Mesothelial cell of epicardium (in vitro differentiated cells): ENCODE measurements at regions not wholly inside any gene's neighbourhood (a gene's known extent, or its start where the extent isn't known, plus 50 kb on each side); places are given as distances from the start of the nearest gene placed in this dataset.

Source experiments
- DNase-seq, 2 experiments: peaks; one replicate each; pipeline ENCODE4 v3.0.0; 2021; ENCODE audit warnings: low spot score in 2 of 2; ENCODE audit not compliant: unreplicated experiment in 2 of 2
- H3K27ac Mint-ChIP-seq: 2 replicates; pipeline ENCODE4 v1.8.0; 2021; ENCODE audit warnings: mixed read lengths
- H3K27me3 Mint-ChIP-seq: 2 replicates; pipeline ENCODE4 v1.8.0; 2021; ENCODE audit warnings: low read depth, mixed read lengths
- H3K36me3 Mint-ChIP-seq: 2 replicates; pipeline ENCODE4 v1.8.0; 2021; ENCODE audit warnings: mixed read lengths
- H3K4me1 Mint-ChIP-seq: 2 replicates; pipeline ENCODE4 v1.8.0; 2021; ENCODE audit warnings: mixed read lengths
- H3K4me3 Mint-ChIP-seq: 2 replicates; pipeline ENCODE4 v1.8.0; 2021; ENCODE audit warnings: mild to moderate bottlenecking, moderate library complexity, mixed read lengths
- H3K9me3 Mint-ChIP-seq: 2 replicates; pipeline ENCODE4 v1.8.0; 2021; ENCODE audit warnings: mixed read lengths
- CTCF ChIP-seq: fragments of 200-600 bp; sonication (generic); IDR thresholded peaks from one replicate; pipeline ENCODE4 v1.5.0; 2021; ENCODE audit warnings: antibody characterized with exemption; ENCODE audit not compliant: unreplicated experiment

GRCh38 chr18:66833646-66834045, 229.8 kb upstream of the CDH19 start:
- Mint-ChIP-seq H3K4me3 (no peak overlapping the region), H3K36me3 (no peaks in the 10 kb centered on the region), H3K27me3 (no peaks in the 10 kb centered on the region), H3K27ac (no peak overlapping the region), H3K9me3 (peaks cover 10% of the 10 kb centered on the region), H3K4me1 (no peaks in the 10 kb centered on the region)
- DNase-seq: no peak
- TF ChIP-seq CTCF: no peak

- DNase-seq: no peak
- Mint-ChIP-seq H3K27me3 (no peaks in the 10 kb centered on the region), H3K36me3 (no peaks in the 10 kb centered on the region), H3K4me1 (no peaks in the 10 kb centered on the region), H3K4me3 (no peak overlapping the region), H3K27ac (no peak overlapping the region), H3K9me3 (peaks cover 19% of the 10 kb centered on the region)
- no peak for TF ChIP-seq CTCF
Measured at GRCh38 chr18:66826211-66826610, 222.3 kb upstream of the CDH19 start.

GRCh38 chr18:66825347-66825746, 221.5 kb upstream of the CDH19 start:
- Mint-ChIP-seq H3K4me1 (no peaks in the 10 kb centered on the region), H3K9me3 (peaks cover 19% of the 10 kb centered on the region), H3K4me3 (no peak overlapping the region), H3K27ac (no peak overlapping the region), H3K36me3 (no peaks in the 10 kb centered on the region), H3K27me3 (no peaks in the 10 kb centered on the region)
- no peak for TF ChIP-seq CTCF
- no peak for DNase-seq

- no peaks in the 10 kb centered on the region for H3K27me3 Mint-ChIP-seq
- no peak overlapping the region for H3K27ac Mint-ChIP-seq
- DNase-seq: no peak
- no peaks in the 10 kb centered on the region for H3K4me1 Mint-ChIP-seq
- H3K36me3 Mint-ChIP-seq: no peaks in the 10 kb centered on the region
- H3K9me3 Mint-ChIP-seq: no peaks in the 10 kb centered on the region
- H3K4me3 Mint-ChIP-seq: no peak overlapping the region
- TF ChIP-seq CTCF: peak; percentile 43
Measured at GRCh38 chr18:66819235-66819634, 215.3 kb upstream of the CDH19 start.

- no peak overlapping the region for H3K27ac Mint-ChIP-seq
- DNase-seq: no peak
- H3K4me3 Mint-ChIP-seq: no peak overlapping the region
- TF ChIP-seq CTCF: no peak
- no peaks in the 10 kb centered on the region for H3K27me3 Mint-ChIP-seq
- no peaks in the 10 kb centered on the region for H3K4me1 Mint-ChIP-seq
- H3K9me3 Mint-ChIP-seq: no peaks in the 10 kb centered on the region
- no peaks in the 10 kb centered on the region for H3K36me3 Mint-ChIP-seq
Measured at GRCh38 chr18:66813138-66813537, 209.2 kb upstream of the CDH19 start.

- DNase-seq: no peak
- no peaks in the 10 kb centered on the region for H3K27me3 Mint-ChIP-seq
- TF ChIP-seq CTCF: no peak
- peaks cover 4% of the 10 kb centered on the region for H3K4me1 Mint-ChIP-seq
- no peaks in the 10 kb centered on the region for H3K36me3 Mint-ChIP-seq
- no peak overlapping the region for H3K4me3 Mint-ChIP-seq
- H3K27ac Mint-ChIP-seq: no peak overlapping the region
- H3K9me3 Mint-ChIP-seq: no peaks in the 10 kb centered on the region
Measured at GRCh38 chr18:66795051-66795450, 191.2 kb upstream of the CDH19 start.
